Endodermal cell (in vitro differentiated cells): ENCODE measurements at regions not wholly inside any gene's neighbourhood (a gene's known extent, or its start where the extent isn't known, plus 50 kb on each side); places are given as distances from the start of the nearest gene placed in this dataset.

Experiments used
- DNase-seq: peaks from one replicate; pipeline ENCODE4 v3.0.0-alpha.2; 2017
- H3K27ac ChIP-seq: 2 replicates; pipeline ENCODE4 v1.5.1; 2013; ENCODE audit warnings: mild to moderate bottlenecking, low read depth, low read length, moderate library complexity
- H3K27me3 ChIP-seq: 2 replicates; pipeline ENCODE4 v1.6.1; 2013; ENCODE audit warnings: mild to moderate bottlenecking, low read length, moderate library complexity; ENCODE audit not compliant: insufficient read depth, control insufficient read depth, poor library complexity, severe bottlenecking
- H3K36me3 ChIP-seq: 2 replicates; pipeline ENCODE4 v1.7.0; 2013; ENCODE audit warnings: mild to moderate bottlenecking, low read length, moderate library complexity; ENCODE audit not compliant: control insufficient read depth, insufficient read depth
- H3K4me1 ChIP-seq: one replicate; pipeline ENCODE4 v1.7.0; 2013; ENCODE audit warnings: low read length; ENCODE audit not compliant: control insufficient read depth, insufficient read depth
- H3K4me3 ChIP-seq: 2 replicates; pipeline ENCODE4 v1.5.1; 2013; ENCODE audit warnings: mild to moderate bottlenecking, low read length, moderate library complexity
- H3K9ac ChIP-seq: 2 replicates; pipeline ENCODE4 v1.6.1; 2013; ENCODE audit warnings: mild to moderate bottlenecking, low read length, moderate library complexity; ENCODE audit not compliant: poor library complexity, severe bottlenecking; ENCODE audit errors: extremely low read depth
- H3K9me3 ChIP-seq: 2 replicates; pipeline ENCODE4 v1.6.1; 2013; ENCODE audit warnings: mild to moderate bottlenecking, low read length, moderate library complexity; ENCODE audit not compliant: control insufficient read depth
- H3K27ac Mint-ChIP-seq: 2 replicates; pipeline ENCODE4 v1.8.0; 2020; ENCODE audit warnings: mixed read lengths
- H3K27me3 Mint-ChIP-seq: 2 replicates; pipeline ENCODE4 v1.8.0; 2021; ENCODE audit warnings: mild to moderate bottlenecking, mixed read lengths; ENCODE audit not compliant: insufficient read depth
- H3K36me3 Mint-ChIP-seq: 2 replicates; pipeline ENCODE4 v1.8.0; 2020; ENCODE audit warnings: low read depth, mixed read lengths
- H3K4me1 Mint-ChIP-seq: 2 replicates; pipeline ENCODE4 v1.8.0; 2020; ENCODE audit warnings: mixed read lengths
- H3K4me3 Mint-ChIP-seq: 2 replicates; pipeline ENCODE4 v1.8.0; 2020; ENCODE audit warnings: mild to moderate bottlenecking, moderate library complexity, mixed read lengths
- H3K9me3 Mint-ChIP-seq: 2 replicates; pipeline ENCODE4 v1.8.0; 2020; ENCODE audit warnings: mild to moderate bottlenecking, mixed read lengths
- CTCF ChIP-seq: fragments of 200-600 bp; sonication (generic); conservative IDR thresholded peaks from 2 replicates; pipeline ENCODE4 v1.5.0; 2021; ENCODE audit warnings: antibody characterized with exemption, mild to moderate bottlenecking
- WGBS, 2 experiments: methylation state at CpG; one replicate each; pipeline versions ENCODE4 v1.1.5 to v1.1.7; 2013; ENCODE audit warnings: missing lambda C conversion rate in 2 of 2, mixed read lengths in 1 of 2; ENCODE audit not compliant: insufficient coverage in 1 of 2, insufficient read length in 1 of 2; 5-methylcytosine and 5-hydroxymethylcytosine counted together

GRCh38 chr16:59355704-59356103 lies 621.6 kb upstream of the GOT2 start:
- no peak overlapping the region for H3K4me3 Mint-ChIP-seq

DNA sequence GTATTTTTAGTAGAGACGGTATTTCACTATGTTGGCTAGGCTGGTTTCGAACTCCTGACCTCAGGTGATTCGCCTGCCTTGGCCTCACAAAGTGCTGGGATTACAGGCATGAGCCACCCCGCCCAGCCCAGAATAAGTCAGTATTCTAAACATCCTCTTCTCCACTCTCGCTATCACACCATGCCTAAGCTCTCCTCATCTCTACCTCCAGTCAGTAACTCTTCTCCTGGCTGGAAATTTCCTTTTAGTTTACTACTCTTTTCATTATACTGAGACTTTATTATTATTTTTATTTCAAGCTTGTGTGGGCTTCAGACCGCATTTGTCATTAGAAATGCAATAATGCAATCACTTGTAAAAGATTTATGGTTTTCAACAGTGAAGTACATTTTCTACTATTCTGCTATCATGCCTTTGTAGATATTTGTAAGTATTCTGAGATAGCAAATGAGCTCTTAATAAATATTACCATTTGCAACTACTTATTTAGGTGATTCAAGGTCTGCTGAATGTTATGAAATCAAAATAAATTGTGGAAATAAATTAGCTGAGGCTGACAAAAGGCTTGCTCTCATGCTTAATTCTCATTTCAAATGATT lies 617.3 kb upstream of the GOT2 start:
- H3K27me3 ChIP-seq, result no peaks in the 10 kb centered on the region
- H3K27ac Mint-ChIP-seq, result no peak overlapping the region
- peaks cover 14% of the 10 kb centered on the region for H3K27me3 Mint-ChIP-seq
- H3K4me1 ChIP-seq, result no peaks in the 10 kb centered on the region
- no peaks in the 10 kb centered on the region for H3K36me3 Mint-ChIP-seq
- peaks cover 5% of the 10 kb centered on the region for H3K9me3 ChIP-seq
- DNase-seq, result no peak
- H3K4me3 Mint-ChIP-seq, result no peak overlapping the region
- TF ChIP-seq CTCF, result no peak
- H3K9me3 Mint-ChIP-seq, result no peaks in the 10 kb centered on the region
- H3K4me3 ChIP-seq, result no peak overlapping the region
- no peak overlapping the region for H3K27ac ChIP-seq
- no peak overlapping the region for H3K9ac ChIP-seq
- WGBS, 2 experiments, result 97 to 98% methylated on average over 4 to 6 of the region's 6 CpGs
- H3K36me3 ChIP-seq, result no peaks in the 10 kb centered on the region
- peaks cover 17% of the 10 kb centered on the region for H3K4me1 Mint-ChIP-seq

More at GRCh38 chr16:59355704-59356103, 621.6 kb upstream of the GOT2 start:
- Histone ChIP-seq H3K27me3 (no peaks in the 10 kb centered on the region), H3K27ac (no peak overlapping the region), H3K4me3 (no peak overlapping the region), H3K4me1 (peaks cover 3% of the 10 kb centered on the region), H3K36me3 (no peaks in the 10 kb centered on the region), H3K9ac (no peak overlapping the region), H3K9me3 (peaks cover 5% of the 10 kb centered on the region)
- Mint-ChIP-seq H3K9me3 (no peaks in the 10 kb centered on the region), H3K27ac (no peak overlapping the region), H3K4me1 (peaks cover 24% of the 10 kb centered on the region), H3K36me3 (no peaks in the 10 kb centered on the region), H3K27me3 (peaks cover 3% of the 10 kb centered on the region)
- WGBS, 2 experiments, result 8% methylated on average over 2 of the region's 2 CpGs; no CpG with 5 or more reads in 1 of the 2 experiments
- no peak for DNase-seq
- TF ChIP-seq CTCF, result no peak

GRCh38 chr16:59350670-59351069 lies 616.6 kb upstream of the GOT2 start:
- TF ChIP-seq CTCF, result no peak
- Mint-ChIP-seq H3K27me3 (peaks cover 18% of the 10 kb centered on the region), H3K9me3 (no peaks in the 10 kb centered on the region), H3K4me1 (peaks cover 14% of the 10 kb centered on the region), H3K36me3 (no peaks in the 10 kb centered on the region), H3K27ac (no peak overlapping the region), H3K4me3 (no peak overlapping the region)
- no peak for DNase-seq
- H3K4me3 ChIP-seq, result no peak overlapping the region
- no peaks in the 10 kb centered on the region for H3K36me3 ChIP-seq
- no peak overlapping the region for H3K27ac ChIP-seq
- no peaks in the 10 kb centered on the region for H3K27me3 ChIP-seq
- 90% methylated on average over 2 of the region's 2 CpGs; no CpG with 5 or more reads in 1 of the 2 experiments for WGBS, 2 experiments
- no peak overlapping the region for H3K9ac ChIP-seq
- peaks cover 5% of the 10 kb centered on the region for H3K9me3 ChIP-seq
- H3K4me1 ChIP-seq, result peaks cover 1% of the 10 kb centered on the region
